Common myeloid progenitor, CD34-positive (primary cell): ENCODE measurements at regions not wholly inside any gene's neighbourhood (a gene's known extent, or its start where the extent isn't known, plus 50 kb on each side); places are given as distances from the start of the nearest gene placed in this dataset.

Experiments
- CTCF ChIA-PET: fragments of 350-600 bp; sonication (Branson Sonifier 250); formaldehyde crosslinking; loops from one replicate; lab custom pipeline; 2021; ENCODE audit warnings: antibody characterized with exemption; lab: Charles Lee
- POLR2A ChIA-PET: fragments of 350-600 bp; sonication (Branson Sonifier 250); formaldehyde crosslinking; loops from one replicate; lab custom pipeline; 2021; ENCODE audit warnings: antibody characterized with exemption; lab: Charles Lee
- DNase-seq, 3 donors: peaks; one replicate each; pipeline versions ENCODE4 v3.0.0 to v3.0.0-alpha.2; 2013
- H3K27ac ChIP-seq, 2 experiments: 1 replicate in 1 of 2; 2 replicates in 1 of 2; pipeline ENCODE4 v1.7.0; 2013; ENCODE audit warnings: inconsistent platforms in 2 of 2, low read length in 2 of 2, mild to moderate bottlenecking in 2 of 2, low read depth in 1 of 2, moderate library complexity in 1 of 2; ENCODE audit not compliant: severe bottlenecking in 2 of 2, insufficient read depth in 1 of 2, poor library complexity in 1 of 2
- H3K27me3 ChIP-seq, 5 experiments: replicated peaks in 2 of 5; 1 replicate in 3 of 5; 2 replicates in 2 of 5; pipeline versions ENCODE4 v1.6.1 to v1.7.0; 2013; ENCODE audit warnings: low read length in 4 of 5, mild to moderate bottlenecking in 2 of 5, moderate library complexity in 2 of 5, inconsistent platforms in 1 of 5; ENCODE audit not compliant: insufficient read depth in 5 of 5, control insufficient read depth in 4 of 5
- H3K36me3 ChIP-seq, 4 experiments: 1 replicate in 2 of 4; 2 replicates in 2 of 4; pipeline versions ENCODE4 v1.6.1 to v1.7.0; 2013; ENCODE audit warnings: low read length in 3 of 4, control low read depth in 1 of 4, mild to moderate bottlenecking in 1 of 4; ENCODE audit not compliant: control insufficient read depth in 4 of 4, insufficient read depth in 4 of 4
- H3K4me1 ChIP-seq, 4 experiments: 1 replicate in 3 of 4; 2 replicates in 1 of 4; pipeline versions ENCODE4 v1.6.1 to v1.7.1; 2013; ENCODE audit warnings: low read length in 3 of 4, mild to moderate bottlenecking in 3 of 4, control low read depth in 1 of 4, inconsistent platforms in 1 of 4, moderate library complexity in 1 of 4; ENCODE audit not compliant: control insufficient read depth in 4 of 4, insufficient read depth in 4 of 4; ENCODE audit errors: control extremely low read depth in 1 of 4
- H3K4me3 ChIP-seq, 7 experiments: 1 replicate in 4 of 7; 2 replicates in 3 of 7; pipeline versions ENCODE4 v1.5.1 to v1.7.0; 2013; ENCODE audit warnings: mild to moderate bottlenecking in 7 of 7, low read length in 6 of 7, moderate library complexity in 6 of 7, inconsistent platforms in 2 of 7, low read depth in 2 of 7, control low read depth in 1 of 7; ENCODE audit not compliant: insufficient read depth in 4 of 7, control insufficient read depth in 1 of 7; ENCODE audit errors: extremely low read depth in 1 of 7
- H3K9me3 ChIP-seq, 5 experiments: 1 replicate in 4 of 5; 2 replicates in 1 of 5; pipeline versions ENCODE4 v1.6.1 to v1.7.1; 2013; ENCODE audit warnings: low read length in 4 of 5, mild to moderate bottlenecking in 2 of 5, inconsistent platforms in 1 of 5, low read depth in 1 of 5, moderate library complexity in 1 of 5; ENCODE audit not compliant: control insufficient read depth in 4 of 5, insufficient read depth in 2 of 5; ENCODE audit errors: control extremely low read depth in 1 of 5
- WGBS: methylation state at CpG from one replicate; pipeline ENCODE4 v1.1.5; 2013; ENCODE audit not compliant: insufficient coverage; 5-methylcytosine and 5-hydroxymethylcytosine counted together

DNA sequence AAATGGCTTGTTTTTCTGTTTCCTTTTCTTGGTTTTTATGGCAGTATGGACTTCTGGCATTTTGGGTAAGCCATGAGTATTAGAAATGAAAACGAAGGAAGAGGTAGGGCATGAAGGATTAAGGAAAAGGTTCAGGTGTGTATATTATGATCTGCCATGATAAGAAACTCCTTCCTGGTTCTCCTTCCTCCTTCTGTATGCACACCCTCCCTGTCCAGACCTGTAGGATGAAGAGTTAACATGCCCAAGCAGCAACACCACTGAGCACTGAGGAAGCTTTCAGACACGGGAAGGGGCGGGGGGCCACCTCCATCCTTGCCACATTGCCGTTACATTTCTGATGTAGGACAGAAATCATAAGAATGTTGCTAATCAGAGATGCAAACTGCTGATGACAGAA, 361.0 kb upstream of the ZMIZ1 start:
- H3K27ac ChIP-seq, result no peak overlapping the region
- CTCF ChIA-PET, result no interaction called here
- POLR2A ChIA-PET, result no interaction called here

GRCh38 chr10:78712147-78712546, 356.6 kb upstream of the ZMIZ1 start:
- no peak overlapping the region for H3K4me3 ChIP-seq
- DNase-seq, result no peak
- POLR2A ChIA-PET, result no interaction called here
- no peaks in the 10 kb centered on the region for H3K36me3 ChIP-seq
- H3K9me3 ChIP-seq, result no peaks in the 10 kb centered on the region
- WGBS, result 100% methylated on average over 2 of the region's 3 CpGs
- no peaks in the 10 kb centered on the region for H3K27me3 ChIP-seq
- no peak overlapping the region for H3K27ac ChIP-seq
- CTCF ChIA-PET, result interaction anchor here (0.7 kb wide), 1 partner anchor 48 kb away, joined by 3 read pairs; no protein-coding TSS in a partner anchor
- no peaks in the 10 kb centered on the region for H3K4me1 ChIP-seq

More for the DNA sequence above, 361.0 kb upstream of the ZMIZ1 start:
- H3K9me3 ChIP-seq, result no peaks in the 10 kb centered on the region
- H3K27me3 ChIP-seq, result no peaks in the 10 kb centered on the region
- no peaks in the 10 kb centered on the region for H3K36me3 ChIP-seq
- no peak overlapping the region for H3K4me3 ChIP-seq
- DNase-seq, result no peak
- no peaks in the 10 kb centered on the region for H3K4me1 ChIP-seq
- 100% methylated on average over 1 of the region's 4 CpGs for WGBS

DNA sequence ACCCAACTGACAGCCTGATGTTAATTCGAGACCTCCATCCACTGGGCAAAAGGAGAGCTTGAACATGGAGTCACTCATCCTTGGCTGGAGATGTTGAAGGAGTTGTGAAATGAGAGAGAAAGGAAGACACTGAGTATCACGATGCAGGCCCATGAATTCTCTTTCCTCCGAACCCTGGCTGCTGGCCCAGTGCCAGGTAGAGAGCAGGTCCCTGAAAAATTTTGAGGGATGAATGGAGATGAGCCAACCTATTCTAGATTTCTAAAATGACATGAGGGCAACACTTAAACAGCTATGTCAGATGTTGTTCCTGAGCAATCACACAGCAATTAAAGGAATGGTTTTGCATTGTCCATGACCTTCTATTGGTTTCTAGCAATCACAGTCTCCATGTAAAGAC, 355.1 kb upstream of the ZMIZ1 start:
- Histone ChIP-seq H3K36me3 (no peaks in the 10 kb centered on the region), H3K27me3 (no peaks in the 10 kb centered on the region), H3K27ac (no peak overlapping the region), H3K9me3 (no peaks in the 10 kb centered on the region), H3K4me3 (no peak overlapping the region), H3K4me1 (no peaks in the 10 kb centered on the region)
- DNase-seq, result no peak
- ChIA-PET POLR2A (no interaction called here), CTCF (interaction anchor here (1.2 kb wide), 1 partner anchor 41 kb away, joined by 4 read pairs; no protein-coding TSS in a partner anchor)
- WGBS, result 91% methylated on average over 3 of the region's 3 CpGs

DNA sequence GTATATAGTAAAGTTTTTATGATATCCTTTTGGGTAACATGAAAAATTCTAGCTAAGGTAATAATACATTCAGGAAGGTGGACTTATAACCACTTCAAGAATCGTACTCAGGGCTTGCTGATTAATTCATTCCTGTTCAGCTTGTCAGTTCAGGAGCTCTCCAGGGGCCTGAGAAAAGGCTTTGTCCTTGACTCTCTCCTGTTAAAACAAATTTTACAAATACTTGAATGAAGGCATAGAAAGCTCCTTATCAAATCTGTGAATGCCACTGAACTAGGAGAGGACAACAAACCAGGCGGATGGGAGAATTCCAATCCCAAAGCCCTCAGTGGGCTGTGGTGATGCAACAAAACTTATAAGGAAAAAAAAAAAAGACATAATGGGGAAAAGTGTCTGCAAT, 354.5 kb upstream of the ZMIZ1 start:
- no peaks in the 10 kb centered on the region for H3K9me3 ChIP-seq
- 92% methylated on average over 2 of the region's 2 CpGs for WGBS
- H3K27me3 ChIP-seq, result no peaks in the 10 kb centered on the region
- no peak overlapping the region for H3K27ac ChIP-seq
- ChIA-PET CTCF (no interaction called here), POLR2A (no interaction called here)
- H3K4me1 ChIP-seq, result no peaks in the 10 kb centered on the region
- H3K4me3 ChIP-seq, result no peak overlapping the region
- no peak for DNase-seq
- no peaks in the 10 kb centered on the region for H3K36me3 ChIP-seq

GRCh38 chr10:78715435-78715834, 353.3 kb upstream of the ZMIZ1 start:
- ChIA-PET CTCF (interaction anchor here (0.9 kb wide), 1 partner anchor 9 kb away, joined by 3 read pairs; no protein-coding TSS in a partner anchor), POLR2A (no interaction called here)
- Histone ChIP-seq H3K9me3 (no peaks in the 10 kb centered on the region), H3K27ac (no peak overlapping the region), H3K27me3 (no peaks in the 10 kb centered on the region), H3K36me3 (no peaks in the 10 kb centered on the region), H3K4me1 (no peaks in the 10 kb centered on the region), H3K4me3 (no peak overlapping the region)
- no peak for DNase-seq
- WGBS, result 100% methylated on average over 1 of the region's 2 CpGs

- ChIA-PET POLR2A (no interaction called here), CTCF (no interaction called here)
- H3K4me3 ChIP-seq, result no peak overlapping the region
- 97% methylated on average over 5 of the region's 6 CpGs for WGBS
- no peaks in the 10 kb centered on the region for H3K4me1 ChIP-seq
- H3K27ac ChIP-seq, result no peak overlapping the region
- DNase-seq, result no peak
- H3K27me3 ChIP-seq, result peaks cover 0 to 1% (median 0%) of the 10 kb centered on the region in 5 experiments
- H3K36me3 ChIP-seq, result no peaks in the 10 kb centered on the region
- no peaks in the 10 kb centered on the region for H3K9me3 ChIP-seq
Measured at GRCh38 chr10:78716043-78716660, 352.6 kb upstream of the ZMIZ1 start.

- no peaks in the 10 kb centered on the region for H3K9me3 ChIP-seq
- H3K27ac ChIP-seq, result no peak overlapping the region
- no peaks in the 10 kb centered on the region for H3K36me3 ChIP-seq
- no peak overlapping the region for H3K4me3 ChIP-seq
- no CpG with 5 or more reads among the region's 5 CpGs for WGBS
- no peaks in the 10 kb centered on the region for H3K4me1 ChIP-seq
- peaks cover 0 to 1% (median 0%) of the 10 kb centered on the region in 5 experiments for H3K27me3 ChIP-seq
- POLR2A ChIA-PET, result no interaction called here
- CTCF ChIA-PET, result no interaction called here
- DNase-seq, result no peak
Measured at GRCh38 chr10:78717200-78717599, 351.6 kb upstream of the ZMIZ1 start.
